GM23338 (cell line): ENCODE measurements at regions not wholly inside any gene's neighbourhood (a gene's known extent, or its start where the extent isn't known, plus 50 kb on each side); places are given as distances from the start of the nearest gene placed in this dataset.

Experiments used
- ATAC-seq: fragments of 200-7000 bp; cut with Tn5 transposase; 3 replicates; pipeline ENCODE4 v1.9.1; 2020
- DNase-seq: peaks from one replicate; pipeline ENCODE4 v3.0.0-alpha.2; 2015; ENCODE audit warnings: low spot score
- H2AFZ ChIP-seq: fragments of 200-600 bp; sonication (generic); 2 replicates; pipeline ENCODE4 v1.8.0; 2016; ENCODE audit warnings: antibody characterized with exemption, mild to moderate bottlenecking, moderate library complexity
- H3F3A ChIP-seq: fragments of 200-600 bp; sonication (generic); replicated peaks from 2 replicates; pipeline ENCODE4 v1.8.0; 2017; ENCODE audit warnings: antibody characterized with exemption, mixed run types, low read depth
- H3K27ac ChIP-seq: fragments of 200-600 bp; sonication (generic); 2 replicates; pipeline ENCODE4 v1.6.1; 2016; ENCODE audit warnings: low read depth
- H3K27me3 ChIP-seq: fragments of 200-600 bp; sonication (generic); 2 replicates; pipeline ENCODE4 v1.8.0; 2016; ENCODE audit warnings: mild to moderate bottlenecking, mixed run types, moderate library complexity; ENCODE audit not compliant: insufficient read depth
- H3K36me3 ChIP-seq: fragments of 200-600 bp; sonication (generic); 2 replicates; pipeline ENCODE4 v1.8.0; 2016; ENCODE audit warnings: mild to moderate bottlenecking; ENCODE audit not compliant: insufficient read depth
- H3K4me1 ChIP-seq: fragments of 200-600 bp; sonication (generic); 2 replicates; pipeline ENCODE4 v1.8.0; 2016; ENCODE audit warnings: mild to moderate bottlenecking, moderate library complexity; ENCODE audit not compliant: insufficient read depth
- H3K4me2 ChIP-seq: fragments of 200-600 bp; sonication (generic); 2 replicates; pipeline ENCODE4 v1.7.1; 2017; ENCODE audit warnings: mixed run types
- H3K4me3 ChIP-seq: fragments of 200-600 bp; sonication (generic); 2 replicates; pipeline ENCODE4 v1.6.1; 2016; ENCODE audit warnings: mixed run types
- H3K79me2 ChIP-seq: fragments of 200-600 bp; sonication (generic); replicated peaks from 2 replicates; pipeline ENCODE4 v1.8.0; 2017; ENCODE audit warnings: mild to moderate bottlenecking; ENCODE audit not compliant: insufficient read depth
- H3K9me2 ChIP-seq: fragments of 200-600 bp; sonication (generic); 2 replicates; pipeline ENCODE4 v1.8.0; 2017; ENCODE audit not compliant: insufficient read depth
- H4K20me1 ChIP-seq: fragments of 200-600 bp; sonication (generic); replicated peaks from 2 replicates; pipeline ENCODE4 v1.8.0; 2017; ENCODE audit warnings: mild to moderate bottlenecking; ENCODE audit not compliant: insufficient read depth
- H3K27ac Mint-ChIP-seq: 2 replicates; pipeline ENCODE4 v1.8.0; 2020; ENCODE audit warnings: inconsistent platforms, mild to moderate bottlenecking, moderate library complexity, mixed read lengths
- H3K27me3 Mint-ChIP-seq: 3 replicates; pipeline ENCODE4 v1.8.0; 2022; ENCODE audit warnings: low read depth, mild to moderate bottlenecking, moderate library complexity, mixed read lengths, inconsistent platforms; ENCODE audit not compliant: insufficient read depth, poor library complexity
- H3K36me3 Mint-ChIP-seq: 3 replicates; pipeline ENCODE4 v1.8.0; 2021; ENCODE audit warnings: low read depth, mild to moderate bottlenecking, inconsistent platforms, moderate library complexity, mixed read lengths
- H3K4me1 Mint-ChIP-seq: 3 replicates; pipeline ENCODE4 v1.8.0; 2020; ENCODE audit warnings: mild to moderate bottlenecking, inconsistent platforms, mixed read lengths
- H3K4me3 Mint-ChIP-seq: 3 replicates; pipeline ENCODE4 v1.8.0; 2021; ENCODE audit warnings: moderate library complexity, mild to moderate bottlenecking, inconsistent platforms, mixed read lengths
- H3K9me3 Mint-ChIP-seq: 3 replicates; pipeline ENCODE4 v1.8.0; 2020; ENCODE audit warnings: moderate library complexity, mild to moderate bottlenecking, inconsistent platforms, mixed read lengths
- CREB1 ChIP-seq: fragments of 250-450 bp; sonication (Bioruptor Pico); IDR thresholded peaks from 2 replicates; pipeline ENCODE4 v1.5.0; 2020; ENCODE audit warnings: low read depth, mild to moderate bottlenecking, moderate library complexity
- CTCF ChIP-seq, 2 experiments: fragments of 200-600 bp in 1 of 2; sonication (generic) in 1 of 2; conservative IDR thresholded peaks; 2 replicates each; pipeline versions ENCODE4 v1.5.1 to v1.6.1; 2016 to 2017; ENCODE audit warnings: antibody characterized with exemption in 2 of 2, low read depth in 2 of 2, mild to moderate bottlenecking in 2 of 2, moderate library complexity in 1 of 2
- ETS1 ChIP-seq: IDR thresholded peaks from 2 replicates; pipeline ENCODE4 v1.6.1; 2016; ENCODE audit warnings: antibody characterized with exemption
- EZH2 ChIP-seq: fragments of 200-600 bp; sonication (generic); IDR thresholded peaks from one replicate; pipeline ENCODE4 v1.8.0; 2017; ENCODE audit warnings: antibody characterized with exemption, mild to moderate bottlenecking, low read depth; ENCODE audit not compliant: unreplicated experiment
- EZH2phosphoT487 ChIP-seq: fragments of 200-600 bp; sonication (generic); IDR thresholded peaks from one replicate; pipeline ENCODE4 v1.8.1; 2018; ENCODE audit warnings: antibody characterized with exemption; ENCODE audit not compliant: unreplicated experiment
- NANOG ChIP-seq: IDR thresholded peaks from 2 replicates; pipeline ENCODE4 v1.6.1; 2016; ENCODE audit warnings: antibody characterized with exemption, borderline replicate concordance
- REST ChIP-seq: IDR thresholded peaks from one replicate; pipeline ENCODE4 v1.6.1; 2018; ENCODE audit warnings: antibody characterized with exemption; ENCODE audit not compliant: unreplicated experiment
- ZNF114 ChIP-seq: fragments of 250-450 bp; sonication (Bioruptor Pico); IDR thresholded peaks from 2 replicates; pipeline ENCODE4 v1.5.0; 2020; ENCODE audit warnings: mild to moderate bottlenecking, moderate library complexity
- ZNF331 ChIP-seq: fragments of 250-450 bp; sonication (Bioruptor Pico); IDR thresholded peaks from 2 replicates; pipeline ENCODE4 v1.5.0; 2020; ENCODE audit warnings: low read depth, mild to moderate bottlenecking, moderate library complexity
- ZNF462 ChIP-seq: fragments of 250-450 bp; sonication (Bioruptor Pico); IDR thresholded peaks from 2 replicates; pipeline ENCODE4 v1.5.0; 2020; ENCODE audit warnings: mild to moderate bottlenecking, moderate library complexity

GRCh38 chr20:1824834-1825233, 70.4 kb upstream of the SIRPA start:
- Mint-ChIP-seq H3K27ac (no peak overlapping the region), H3K4me1 (peaks cover 4% of the 10 kb centered on the region; the same call in 2 of the 3 replicates), H3K4me3 (no peak overlapping the region), H3K27me3 (peaks cover 8% of the 10 kb centered on the region), H3K36me3 (no peaks in the 10 kb centered on the region), H3K9me3 (no peaks in the 10 kb centered on the region)
- no peak overlapping the region for H3K4me2 ChIP-seq
- ATAC-seq (no peak), DNase-seq (no peak)
- no peaks in the 10 kb centered on the region for H3K4me1 ChIP-seq
- no peak overlapping the region for H2AFZ ChIP-seq
- no peak overlapping the region for H3K4me3 ChIP-seq
- no peak for TF ChIP-seq ZNF114 (CRISPR knock-in tag)
- no peak for TF ChIP-seq EZH2
- no peak for TF ChIP-seq CREB1
- TF ChIP-seq ZNF462 (CRISPR knock-in tag) = no peak
- H3K36me3 ChIP-seq = no peaks in the 10 kb centered on the region
- H3K79me2 ChIP-seq = no peaks in the 10 kb centered on the region
- no peaks in the 10 kb centered on the region for H3K9me2 ChIP-seq
- no peak overlapping the region for H3K27ac ChIP-seq
- no peaks in the 10 kb centered on the region for H3K27me3 ChIP-seq
- no peaks in the 10 kb centered on the region for H3F3A ChIP-seq
- H4K20me1 ChIP-seq = no peaks in the 10 kb centered on the region

- no peaks in the 10 kb centered on the region for H4K20me1 ChIP-seq
- no peaks in the 10 kb centered on the region for H3K36me3 Mint-ChIP-seq
- DNase-seq (no peak), ATAC-seq (no peak)
- H2AFZ ChIP-seq = no peak overlapping the region
- H3K27ac ChIP-seq = no peak overlapping the region
- H3K27me3 ChIP-seq = no peaks in the 10 kb centered on the region
- H3K27me3 Mint-ChIP-seq = peaks cover 5% of the 10 kb centered on the region
- H3K4me3 ChIP-seq = no peak overlapping the region
- no peak overlapping the region for H3K4me3 Mint-ChIP-seq
- H3K9me2 ChIP-seq = no peaks in the 10 kb centered on the region
- no peaks in the 10 kb centered on the region for H3F3A ChIP-seq
- H3K79me2 ChIP-seq = no peaks in the 10 kb centered on the region
- no peaks in the 10 kb centered on the region for H3K36me3 ChIP-seq
- H3K4me2 ChIP-seq = no peak overlapping the region
- peaks cover 11% of the 10 kb centered on the region for H3K4me1 Mint-ChIP-seq
- H3K4me1 ChIP-seq = peaks cover 6% of the 10 kb centered on the region
- no peaks in the 10 kb centered on the region for H3K9me3 Mint-ChIP-seq
- no peak overlapping the region for H3K27ac Mint-ChIP-seq
- no peak for TF ChIP-seq NANOG
- TF ChIP-seq EZH2phosphoT487 = no peak
- no peak for TF ChIP-seq CREB1
- no peak for TF ChIP-seq ETS1
- no peak for TF ChIP-seq CTCF (conservative IDR thresholded peaks at IDR 0.05; ENCODE audit: low read depth in 2 of 2)
- TF ChIP-seq ZNF331 = no peak
- TF ChIP-seq REST = no peak
Measured at GRCh38 chr20:1824181-1824580, 71.0 kb upstream of the SIRPA start.
